Sciatic nerve (tissue), 2 donors: ENCODE measurements at regions not wholly inside any gene's neighbourhood (a gene's known extent, or its start where the extent isn't known, plus 50 kb on each side); places are given as distances from the start of the nearest gene placed in this dataset.

Source experiments
- ATAC-seq: fragments of 200-7000 bp; cut with Tn5 transposase; one replicate; pipeline ENCODE4 v1.9.1; 2020; ENCODE audit warnings: mild to moderate bottlenecking, moderate library complexity
- DNase-seq: peaks from one replicate; pipeline ENCODE4 v3.0.0-alpha.2; 2020; ENCODE audit warnings: low spot score
- intact Hi-C: fragments of 100-400 bp; cut with DNase I; formaldehyde crosslinking; loops from one replicate; pipeline ENCODE4 v1.14.2; 2022
- donor health status: DM: no; HTN: no; CAD: no.
- donor health status: DM: no; HTN: no; CAD: no.

DNA sequence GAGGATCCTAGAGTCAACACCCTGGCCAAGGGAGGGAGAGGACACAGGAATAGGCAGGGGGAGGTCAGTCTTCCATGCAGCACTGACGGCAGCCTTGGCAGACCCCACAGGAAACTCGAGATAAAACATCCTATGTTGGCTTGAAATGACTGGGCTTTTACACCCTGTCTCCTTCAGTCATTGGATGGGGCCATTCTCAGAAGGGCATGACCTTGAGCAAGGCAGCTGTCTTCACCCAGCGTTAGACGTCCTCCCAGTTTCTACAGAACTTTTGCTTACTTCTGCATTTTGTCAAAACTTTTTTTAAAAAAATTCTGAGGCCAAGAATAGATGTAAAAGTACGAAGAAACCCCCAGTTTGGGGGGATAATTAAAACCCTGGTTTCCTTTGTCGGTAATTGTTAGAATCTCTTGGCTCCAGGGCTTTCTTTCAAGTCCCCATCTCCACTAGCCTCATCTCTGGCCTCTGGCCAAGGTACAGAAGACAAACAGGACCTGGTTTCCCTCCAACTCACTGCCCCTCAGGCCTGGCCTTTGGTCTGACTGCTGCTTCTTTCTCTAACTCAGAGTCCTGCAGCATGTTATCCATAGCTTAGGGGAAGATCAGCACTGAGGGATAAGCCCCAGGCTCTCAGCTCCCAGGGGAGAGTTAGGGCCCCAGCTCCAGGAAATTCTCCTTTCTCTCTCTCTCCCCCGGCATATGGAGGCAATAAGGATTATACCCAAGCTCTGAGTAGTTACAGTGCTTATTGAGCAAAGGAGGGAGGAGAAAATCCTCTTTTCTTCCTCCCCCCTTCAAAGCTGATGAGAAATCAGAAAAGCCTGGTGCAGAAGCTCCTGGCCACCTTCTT lies 51.6 kb upstream of the KCND3 start:
- ATAC-seq (no peak), DNase-seq (no peak)
- intact Hi-C loops = no loop called here

DNA sequence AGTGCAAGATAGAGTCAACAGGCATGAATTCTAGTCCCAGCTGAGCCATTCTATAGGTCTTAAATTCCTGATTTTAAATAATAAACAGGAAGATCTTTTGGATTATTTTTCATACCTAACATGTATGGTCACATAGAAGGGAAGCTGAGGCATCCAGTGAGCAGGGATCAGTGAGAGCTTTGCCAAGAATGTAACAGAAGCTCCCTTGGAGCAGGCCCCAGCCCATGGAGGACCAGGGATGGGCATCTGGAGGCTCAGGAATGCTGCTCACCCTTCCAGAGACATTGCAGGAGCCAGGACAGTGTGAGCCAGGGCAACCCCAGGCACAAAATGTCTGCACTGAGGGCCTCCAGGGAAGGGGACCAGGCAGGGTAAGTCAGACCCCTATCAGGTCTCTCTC lies 54.4 kb upstream of the KCND3 start:
- ATAC-seq (no peak), DNase-seq (no peak)
- intact Hi-C loops = no loop called here

DNA sequence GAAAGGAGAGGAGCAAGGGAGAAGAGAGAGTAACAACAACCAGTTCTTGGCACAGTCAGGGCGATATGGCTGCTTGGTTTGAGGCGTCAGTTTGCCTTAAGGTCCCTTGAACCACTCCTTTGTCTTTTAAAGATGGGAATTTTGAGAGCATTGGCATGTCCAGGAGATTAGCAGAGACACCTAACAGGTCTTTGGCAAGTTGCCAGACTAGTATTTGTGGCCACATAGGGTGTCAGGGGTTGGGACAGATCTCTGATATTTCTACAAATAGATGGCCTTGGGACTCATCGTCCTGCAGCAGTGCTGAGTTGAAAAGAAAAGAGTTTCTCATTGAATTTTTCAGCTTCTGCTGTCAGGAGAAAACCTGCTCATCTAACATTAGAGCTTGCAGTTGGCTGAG lies 55.3 kb upstream of the KCND3 start:
- intact Hi-C loops = no loop called here
- DNase-seq (no peak), ATAC-seq (no peak)

DNA sequence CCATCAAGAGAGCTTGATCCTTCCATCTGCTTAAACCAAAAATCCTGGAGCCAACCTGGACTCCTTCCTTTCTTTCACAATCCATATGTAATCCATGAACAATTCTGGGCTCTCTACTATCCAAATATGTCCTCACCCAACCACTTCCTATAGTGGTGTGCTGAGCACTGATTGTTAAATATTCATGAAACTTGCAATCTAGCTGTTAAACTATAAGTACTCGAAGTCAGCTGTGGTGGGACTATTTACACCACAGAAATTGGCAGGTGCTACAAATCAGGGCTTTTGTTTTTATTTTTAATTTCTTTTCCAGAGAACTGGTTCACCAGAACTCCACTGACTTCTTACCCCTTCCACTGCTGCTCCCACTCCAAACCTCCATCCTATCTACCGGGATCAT lies 57.2 kb upstream of the KCND3 start:
- intact Hi-C loops = no loop called here
- DNase-seq = no peak

DNA sequence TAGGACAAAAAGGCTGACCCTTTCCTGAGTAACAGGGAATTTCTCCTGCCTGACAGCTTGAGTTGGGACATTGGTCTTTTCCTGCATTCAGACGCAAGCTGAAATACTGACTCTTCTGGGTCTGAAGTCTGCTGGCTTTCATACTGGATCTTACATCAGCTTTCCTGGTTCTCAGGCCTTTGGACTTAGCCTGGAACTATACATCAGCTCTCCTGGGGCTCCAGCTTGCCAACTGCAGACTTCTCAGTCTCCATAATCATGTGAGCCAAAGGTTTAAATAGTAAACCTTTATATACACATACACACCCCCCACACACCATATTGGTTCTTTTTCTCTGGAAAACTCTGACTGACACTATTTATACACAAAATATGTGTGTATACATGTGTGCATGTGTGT lies 59.0 kb upstream of the KCND3 start:
- ATAC-seq (no peak), DNase-seq (no peak)
- intact Hi-C loops = no loop called here

More for the DNA sequence above, 57.2 kb upstream of the KCND3 start:
- ATAC-seq = no peak

DNA sequence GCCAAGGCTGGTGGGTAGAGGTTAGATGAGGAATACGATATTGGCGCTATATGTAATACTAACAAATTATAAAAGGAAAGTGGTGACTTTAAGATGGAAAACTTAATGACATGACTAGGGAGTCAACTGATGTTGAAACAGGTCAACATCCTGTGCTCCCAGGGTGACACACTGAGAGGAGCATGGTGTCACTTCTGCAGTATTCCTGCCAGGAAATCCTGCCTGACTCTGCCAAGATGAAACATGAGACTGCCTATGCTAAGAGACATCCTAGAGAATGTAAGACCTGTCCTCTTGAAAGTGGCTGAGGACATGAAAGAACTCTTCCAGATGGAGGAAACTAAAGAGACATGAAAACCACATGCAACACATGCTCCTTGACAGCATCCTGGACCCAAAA lies 65.0 kb upstream of the KCND3 start:
- intact Hi-C loops = no loop called here
- ATAC-seq = peak; percentile 77
- no peak for DNase-seq

DNA sequence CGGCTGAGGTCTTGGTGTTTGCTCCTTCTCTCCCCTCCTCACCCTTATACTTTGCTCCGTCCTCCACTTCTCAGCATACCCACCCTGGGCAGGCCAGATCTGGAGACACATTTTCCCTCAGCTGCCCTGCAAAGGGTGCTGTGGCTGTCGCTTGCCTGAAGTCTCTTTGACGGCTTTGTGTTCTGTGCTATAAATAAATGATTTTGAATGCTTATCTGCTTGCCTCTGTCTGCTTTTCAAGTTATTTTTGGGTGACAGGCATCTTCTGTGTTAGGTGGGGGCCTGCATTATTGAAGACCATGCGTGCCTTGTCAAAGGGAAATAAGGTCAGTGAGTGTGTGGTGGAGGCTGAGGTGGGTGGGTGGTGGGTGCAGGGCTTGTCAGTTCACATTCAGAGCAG lies 66.9 kb upstream of the KCND3 start:
- no peak for DNase-seq
- ATAC-seq = no peak
- intact Hi-C loops = no loop called here

DNA sequence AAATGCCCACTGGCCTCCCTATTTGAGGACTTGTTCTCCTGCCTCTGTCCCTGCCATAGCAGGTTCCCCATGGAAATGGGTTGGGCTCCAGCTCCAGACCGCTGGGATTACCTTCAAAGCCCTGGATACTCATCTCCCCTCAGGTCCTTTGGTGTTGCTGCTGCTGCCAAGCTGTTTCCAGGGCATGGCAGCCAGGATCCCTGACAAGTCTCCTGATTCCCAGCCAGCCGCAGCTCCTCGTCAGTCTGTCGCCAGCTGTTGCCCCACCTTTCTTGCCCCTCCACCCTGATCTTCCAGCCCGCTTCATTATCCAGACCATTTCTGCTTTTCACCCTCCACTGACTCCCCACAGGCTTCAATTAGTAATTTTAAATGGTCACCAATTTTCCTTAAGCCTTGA lies 68.3 kb upstream of the KCND3 start:
- ATAC-seq (no peak), DNase-seq (no peak)
- intact Hi-C loops = no loop called here

DNA sequence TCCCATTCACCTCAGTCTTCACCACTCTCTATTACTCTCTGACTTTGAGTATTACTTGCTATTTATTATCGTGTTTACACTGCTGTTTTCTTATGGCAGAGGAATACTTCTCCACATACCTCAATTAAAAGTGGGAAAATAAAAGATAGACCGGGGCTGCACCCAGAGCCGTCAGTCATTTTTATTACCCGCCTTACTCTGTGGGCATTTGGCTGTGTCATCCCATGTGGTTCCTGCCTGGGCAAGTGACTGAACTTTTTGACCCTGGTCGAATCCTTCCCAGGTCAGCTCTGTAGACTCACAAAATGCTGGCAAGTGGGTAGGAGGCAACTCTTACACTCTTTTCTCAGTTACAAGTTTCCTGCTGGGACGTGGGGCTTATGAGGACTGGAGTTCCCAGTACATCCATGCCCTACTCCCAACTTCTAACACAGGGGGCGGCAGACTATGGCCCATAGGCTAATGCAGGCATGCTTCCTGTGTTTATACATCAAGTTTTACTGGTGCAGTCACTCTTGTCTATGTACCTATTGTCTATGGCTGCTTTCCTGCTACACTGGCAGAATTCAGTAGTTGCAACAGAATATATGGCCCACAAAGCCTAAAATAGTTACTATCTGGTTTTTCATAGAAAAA lies 69.5 kb upstream of the KCND3 start:
- intact Hi-C loops = no loop called here
- no peak for DNase-seq
- ATAC-seq = no peak

DNA sequence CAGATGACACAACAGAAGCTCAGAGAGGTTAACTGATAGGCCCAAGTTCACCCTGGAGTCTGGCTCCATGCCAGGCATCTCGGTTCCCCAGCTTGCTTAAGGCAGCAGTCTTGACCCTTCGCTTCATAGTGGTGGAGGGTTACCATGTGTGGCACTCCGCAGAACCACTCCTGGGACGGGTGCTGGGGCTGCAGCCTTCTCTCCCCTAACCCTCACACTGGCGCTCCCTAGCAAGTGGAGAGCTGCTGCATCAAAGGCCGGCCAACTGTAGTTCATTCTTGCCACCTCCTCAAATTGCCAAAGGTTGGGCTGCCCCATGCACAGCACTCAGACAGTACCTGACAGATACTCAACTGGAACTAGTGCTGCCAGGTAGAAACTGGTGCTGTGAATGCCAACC lies 70.2 kb upstream of the KCND3 start:
- ATAC-seq (no peak), DNase-seq (no peak)
- intact Hi-C loops = no loop called here

DNA sequence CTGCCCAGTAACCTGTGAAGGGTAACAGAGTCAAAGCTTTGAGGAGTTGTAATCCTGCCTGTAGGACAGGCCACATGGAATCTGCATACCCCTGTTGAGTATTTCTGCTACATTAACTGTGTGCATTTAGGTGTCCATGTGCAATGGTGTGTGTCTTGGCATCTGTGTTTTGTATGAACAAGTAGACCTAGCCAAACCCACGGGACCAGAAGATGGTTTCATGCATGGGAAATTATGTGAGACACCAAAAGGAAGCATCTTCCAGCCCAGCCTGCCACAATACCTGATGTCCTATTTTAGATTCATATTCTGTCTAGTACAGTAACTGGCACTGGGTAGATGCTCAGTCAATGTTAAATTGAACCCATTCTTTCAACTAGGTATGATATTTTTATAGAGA lies 70.8 kb upstream of the KCND3 start:
- intact Hi-C loops = no loop called here
- DNase-seq (no peak), ATAC-seq (no peak)

DNA sequence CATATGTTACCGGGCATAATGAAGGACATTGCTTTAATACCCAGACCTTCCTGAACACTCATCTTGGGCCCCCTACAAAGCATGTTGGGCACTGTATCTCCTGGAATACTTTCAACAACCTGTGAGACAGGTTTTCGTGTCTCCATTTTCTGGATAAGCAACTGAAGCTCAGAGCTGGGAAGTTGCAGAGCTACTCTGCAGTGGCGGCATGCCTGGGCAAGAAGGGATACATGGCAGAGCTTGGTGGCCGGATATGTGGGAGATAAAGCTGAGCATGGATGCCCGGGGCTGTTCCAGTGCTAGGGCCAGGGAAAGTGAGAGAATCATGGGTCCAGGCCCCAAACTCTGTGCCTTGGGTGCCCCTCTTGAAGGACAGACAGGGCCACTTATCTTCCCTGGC lies 71.6 kb upstream of the KCND3 start:
- no peak for ATAC-seq
- intact Hi-C loops = no loop called here

DNA sequence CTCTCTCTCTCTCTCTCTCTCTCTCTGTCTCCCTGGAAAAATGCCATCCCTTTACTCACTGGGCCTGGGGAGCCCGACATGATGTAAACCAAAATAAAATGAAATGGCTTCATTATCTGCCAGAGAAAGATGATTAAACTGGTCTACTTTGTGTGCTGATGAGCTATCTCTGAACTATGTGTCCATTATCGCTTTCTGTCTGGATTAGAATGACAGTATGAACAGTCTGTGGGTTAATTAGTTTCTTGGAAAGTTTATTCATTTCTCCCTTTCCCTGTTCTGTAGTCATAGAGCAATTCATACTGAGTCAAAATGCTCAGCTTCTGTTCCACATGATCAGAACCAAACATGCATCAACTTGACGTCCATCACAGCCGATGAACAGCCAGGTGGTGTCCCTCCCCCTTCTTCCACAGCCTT lies 72.4 kb upstream of the KCND3 start:
- intact Hi-C loops = no loop called here
- DNase-seq (no peak), ATAC-seq (no peak)

More for the DNA sequence above, 71.6 kb upstream of the KCND3 start:
- DNase-seq = no peak

DNA sequence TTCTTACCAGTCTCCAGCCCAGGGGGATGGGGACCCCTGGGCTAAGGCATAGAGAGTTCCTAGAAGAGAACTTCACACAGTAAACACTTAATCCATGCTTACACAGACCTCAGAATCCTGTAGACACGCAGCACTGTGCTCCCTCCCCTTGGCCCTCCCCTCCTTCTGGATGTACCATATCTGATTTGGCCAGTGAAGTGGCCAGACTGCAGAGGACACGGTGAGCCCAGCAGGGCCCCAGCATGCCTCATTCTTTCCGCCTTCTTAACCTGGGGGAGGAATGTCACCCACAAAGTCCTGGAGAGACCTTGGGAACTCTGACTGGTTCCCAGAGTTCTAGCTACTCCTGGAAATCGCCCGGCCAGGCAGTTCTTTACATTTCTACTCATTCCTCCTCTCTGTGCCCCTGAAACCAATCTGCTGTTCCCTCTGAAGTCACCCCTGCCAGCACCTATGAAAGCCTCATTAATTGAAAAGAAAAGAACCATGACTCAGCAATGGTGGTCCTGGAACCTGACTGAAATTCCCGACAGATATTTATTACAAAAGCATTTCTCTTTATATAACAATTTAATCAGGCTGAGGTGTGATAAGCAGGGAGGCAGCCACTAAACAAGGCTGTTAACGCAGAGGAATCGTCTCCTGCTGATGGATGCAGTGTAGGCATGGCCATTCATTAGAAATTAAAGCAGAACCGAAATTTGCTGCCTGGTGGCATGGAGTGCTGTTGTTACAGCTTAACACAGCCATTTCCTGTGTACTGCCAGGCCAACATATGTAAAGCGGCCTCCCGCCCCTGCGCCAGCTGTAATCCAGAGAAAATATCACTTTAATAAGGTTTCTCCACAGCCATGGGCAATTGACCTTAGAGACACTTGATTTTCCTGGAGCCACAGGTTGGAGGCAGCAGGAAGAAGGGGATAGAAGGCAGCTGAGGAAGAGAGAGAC lies 74.6 kb upstream of the KCND3 start:
- no peak for DNase-seq
- no peak for ATAC-seq
- intact Hi-C loops = no loop called here

DNA sequence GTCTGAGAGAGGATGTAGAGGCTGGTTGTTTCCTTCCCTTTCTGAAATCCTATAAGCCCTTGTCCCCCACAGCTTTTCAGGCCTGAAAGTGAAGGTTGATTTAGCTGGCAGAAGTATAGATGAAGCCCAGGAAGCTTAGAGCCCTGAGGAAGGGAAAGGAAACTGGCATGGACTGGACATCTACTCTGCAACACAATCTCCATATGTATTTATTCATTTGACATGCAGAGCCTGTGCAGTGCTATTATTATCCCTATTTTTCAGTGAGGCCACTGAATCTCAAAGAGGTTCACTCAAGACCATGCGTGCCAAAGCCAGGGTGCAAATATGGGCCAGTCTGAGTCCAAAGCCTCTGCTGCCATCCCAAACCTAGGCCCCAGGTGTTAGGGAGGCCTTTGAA lies 78.5 kb upstream of the KCND3 start:
- intact Hi-C loops = no loop called here
- ATAC-seq = no peak
- no peak for DNase-seq

DNA sequence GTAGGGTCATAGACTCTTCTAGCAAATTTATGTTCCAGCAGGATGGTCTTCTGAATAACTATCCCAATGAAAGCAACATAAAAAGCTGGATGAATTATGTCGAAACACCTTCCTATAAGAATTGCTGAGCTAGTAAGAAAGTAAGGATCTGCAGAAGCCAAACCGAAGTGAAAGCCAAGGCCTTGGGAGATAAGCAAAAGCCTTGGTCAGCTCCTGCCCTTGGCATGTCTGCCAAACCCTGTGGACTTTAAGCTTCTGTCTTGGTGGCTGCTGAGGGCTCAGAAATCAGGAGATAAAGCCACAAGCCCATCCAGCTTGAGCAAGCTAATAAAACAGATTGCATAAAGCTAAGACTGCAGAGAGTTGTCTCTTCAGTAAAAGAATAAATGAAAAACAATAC lies 81.2 kb upstream of the KCND3 start:
- intact Hi-C loops = no loop called here
- no peak for ATAC-seq

DNA sequence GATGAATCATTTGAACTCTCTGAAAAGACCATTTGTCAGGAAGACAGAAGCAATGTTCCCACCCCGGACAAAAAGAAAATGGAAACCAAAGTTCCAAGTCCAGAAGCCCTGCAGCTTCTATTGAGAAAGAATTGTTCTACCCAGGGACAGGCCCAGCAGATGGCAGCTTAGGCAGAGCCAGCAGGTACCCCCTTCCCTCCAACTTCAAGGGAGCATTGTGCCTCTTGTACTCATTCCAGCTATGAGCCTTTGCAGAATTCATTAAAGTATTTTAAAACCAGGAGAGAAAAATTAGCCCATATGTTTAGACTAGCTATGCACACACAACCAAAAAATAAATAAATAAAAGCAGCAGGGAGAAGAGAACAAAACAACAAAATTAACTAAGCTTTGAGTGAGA lies 85.2 kb upstream of the KCND3 start:
- ATAC-seq (no peak), DNase-seq (no peak)
- intact Hi-C loops = no loop called here

More for the DNA sequence above, 81.2 kb upstream of the KCND3 start:
- no peak for DNase-seq

DNA sequence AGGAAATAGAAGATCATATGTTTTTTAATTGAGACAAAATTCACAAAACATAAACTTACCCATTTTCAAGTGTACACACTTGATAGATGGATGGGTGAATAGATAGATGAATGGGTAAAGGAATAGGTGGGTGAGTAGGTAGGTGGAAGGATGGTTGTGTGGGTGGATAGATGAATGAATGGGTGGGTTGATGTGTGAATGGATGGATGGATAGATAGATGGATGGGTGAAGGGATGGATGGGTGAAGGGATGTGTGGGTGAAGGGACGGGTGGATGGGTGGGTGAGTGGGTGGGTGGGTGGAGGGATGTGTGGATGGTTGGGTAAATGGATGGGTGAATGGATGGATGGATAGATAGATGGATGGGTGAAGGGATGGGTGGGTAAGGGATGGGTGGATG lies 86.1 kb upstream of the KCND3 start:
- intact Hi-C loops = no loop called here
- ATAC-seq = no peak
- no peak for DNase-seq

DNA sequence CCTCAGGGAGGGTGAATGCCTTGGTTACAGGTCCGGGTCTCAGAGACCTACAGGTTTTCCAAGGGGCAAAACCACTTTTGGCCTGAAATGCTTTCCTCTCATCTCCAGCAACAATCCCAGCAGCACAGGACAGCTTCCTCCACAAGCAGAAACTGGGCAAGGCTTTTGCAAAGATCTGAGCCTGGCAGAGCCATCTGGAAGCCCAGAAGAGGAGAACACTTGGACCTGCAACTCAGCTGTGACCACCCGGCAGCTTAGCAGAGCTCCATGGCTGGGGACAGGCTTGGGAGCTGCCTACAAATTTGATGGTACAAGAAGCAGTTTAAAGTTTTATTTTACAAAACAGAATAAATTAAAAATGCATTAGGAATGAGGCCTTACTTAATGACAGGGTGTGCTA lies 90.0 kb upstream of the KCND3 start:
- ATAC-seq (no peak), DNase-seq (no peak)
- intact Hi-C loops = no loop called here

DNA sequence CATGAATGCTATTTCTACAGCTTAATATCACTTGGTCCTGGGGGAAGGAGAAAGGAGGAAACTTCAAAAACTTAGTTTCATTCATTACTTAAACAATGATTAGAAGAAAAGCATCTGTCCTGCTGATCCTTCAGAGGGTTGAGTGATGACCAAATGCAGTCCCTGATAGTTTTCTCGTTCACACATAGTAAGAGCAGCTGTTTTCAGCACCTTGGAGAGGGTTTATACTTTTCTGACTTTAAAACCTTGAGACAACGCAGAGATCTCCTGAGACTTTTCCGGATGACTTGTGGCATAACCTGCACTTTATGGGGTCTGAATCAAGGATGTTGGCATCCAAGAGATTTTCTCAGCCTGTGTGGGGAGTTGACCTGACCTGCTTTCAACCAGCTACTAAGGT lies 94.0 kb upstream of the KCND3 start:
- no peak for ATAC-seq
- intact Hi-C loops = no loop called here
- no peak for DNase-seq
